OCI-LY1 (cell line): ENCODE measurements at regions not wholly inside any gene's neighbourhood (a gene's known extent, or its start where the extent isn't known, plus 50 kb on each side); places are given as distances from the start of the nearest gene placed in this dataset.

Experiments used
- CTCF ChIP-seq: fragments of 200-600 bp; sonication (generic), shearing (Covaris generic); IDR thresholded peaks from 2 replicates; pipeline ENCODE4 v1.5.1; 2017; ENCODE audit warnings: mild to moderate bottlenecking, antibody characterized with exemption, low read length, moderate library complexity, mixed read lengths
- EZH2 ChIP-seq: fragments of 200-600 bp; sonication (generic), shearing (Covaris generic); IDR thresholded peaks from 2 replicates; pipeline ENCODE4 v1.8.0; 2017; ENCODE audit warnings: borderline replicate concordance, mixed run types, mild to moderate bottlenecking, antibody characterized with exemption, low read length, moderate library complexity, mixed read lengths

GRCh38 chr16:82384017-82384416 is 214.0 kb upstream of the MPHOSPH6 start:
- TF ChIP-seq CTCF (no peak), EZH2 (no peak)
